GM10266 (cell line): ENCODE measurements at regions not wholly inside any gene's neighbourhood (a gene's known extent, or its start where the extent isn't known, plus 50 kb on each side); places are given as distances from the start of the nearest gene placed in this dataset.
"Not testable (repeated sequence)": the region's sequence is repeated elsewhere in the genome, so short reads cannot be mapped to it uniquely, and the experiment has no call there.

Experiments used
- DNase-seq: peaks from one replicate; pipeline ENCODE4 v3.0.0; 2012; ENCODE audit errors: extremely low spot score
- CTCF ChIP-seq: IDR thresholded peaks from 2 replicates; pipeline ENCODE4 v1.5.1; 2012; ENCODE audit warnings: mild to moderate bottlenecking, low read depth; ENCODE audit not compliant: control insufficient read depth, insufficient read depth; ENCODE audit errors: missing control alignments

GRCh38 chr5:127176769-127177168 lies 103.5 kb upstream of the C5orf63 start:
- no peak for DNase-seq
- TF ChIP-seq CTCF: no peak

- not testable (repeated sequence) for DNase-seq
These were observed 108.0 kb upstream of the MEGF10 start for GRCh38 chr5:127182631-127183030.

GRCh38 chr5:127183332-127183731 lies 107.3 kb upstream of the MEGF10 start:
- DNase-seq: no peak
- TF ChIP-seq CTCF: no peak

- DNase-seq: no peak
These were observed 105.7 kb upstream of the MEGF10 start for GRCh38 chr5:127184851-127185250.

GRCh38 chr5:127186657-127187056 lies 103.9 kb upstream of the MEGF10 start:
- DNase-seq: no peak
- TF ChIP-seq CTCF: no peak

More at GRCh38 chr5:127184851-127185250, 105.7 kb upstream of the MEGF10 start:
- no peak for TF ChIP-seq CTCF

- no peak for TF ChIP-seq CTCF
- DNase-seq: no peak
These were observed 102.9 kb upstream of the MEGF10 start for GRCh38 chr5:127187706-127188105.

GRCh38 chr5:127192150-127192549 lies 98.4 kb upstream of the MEGF10 start:
- DNase-seq: no peak
- no peak for TF ChIP-seq CTCF

- no peak for DNase-seq
- no peak for TF ChIP-seq CTCF
These were observed 97.7 kb upstream of the MEGF10 start for GRCh38 chr5:127192836-127193338.
